Astrocyte of the spinal cord (primary cell): ENCODE measurements at regions not wholly inside any gene's neighbourhood (a gene's known extent, or its start where the extent isn't known, plus 50 kb on each side); places are given as distances from the start of the nearest gene placed in this dataset.

Source experiments
- DNase-seq: peaks from one replicate; pipeline ENCODE4 v3.0.0; 2011; ENCODE audit warnings: low read depth, low spot score
- H3K4me3 ChIP-seq: 2 replicates; pipeline ENCODE4 v1.5.1; 2011; ENCODE audit warnings: low read depth, mild to moderate bottlenecking, low read length, moderate library complexity
- CTCF ChIP-seq: IDR thresholded peaks from 2 replicates; pipeline ENCODE4 v1.5.1; 2012; ENCODE audit warnings: low read depth, mild to moderate bottlenecking, low read length, inconsistent platforms
- in situ Hi-C: cut with HindIII; loops from 2 replicates; pipeline ENCODE4 v1.10.0; 2017; ENCODE audit warnings: low sequenced_read_pairs

DNA sequence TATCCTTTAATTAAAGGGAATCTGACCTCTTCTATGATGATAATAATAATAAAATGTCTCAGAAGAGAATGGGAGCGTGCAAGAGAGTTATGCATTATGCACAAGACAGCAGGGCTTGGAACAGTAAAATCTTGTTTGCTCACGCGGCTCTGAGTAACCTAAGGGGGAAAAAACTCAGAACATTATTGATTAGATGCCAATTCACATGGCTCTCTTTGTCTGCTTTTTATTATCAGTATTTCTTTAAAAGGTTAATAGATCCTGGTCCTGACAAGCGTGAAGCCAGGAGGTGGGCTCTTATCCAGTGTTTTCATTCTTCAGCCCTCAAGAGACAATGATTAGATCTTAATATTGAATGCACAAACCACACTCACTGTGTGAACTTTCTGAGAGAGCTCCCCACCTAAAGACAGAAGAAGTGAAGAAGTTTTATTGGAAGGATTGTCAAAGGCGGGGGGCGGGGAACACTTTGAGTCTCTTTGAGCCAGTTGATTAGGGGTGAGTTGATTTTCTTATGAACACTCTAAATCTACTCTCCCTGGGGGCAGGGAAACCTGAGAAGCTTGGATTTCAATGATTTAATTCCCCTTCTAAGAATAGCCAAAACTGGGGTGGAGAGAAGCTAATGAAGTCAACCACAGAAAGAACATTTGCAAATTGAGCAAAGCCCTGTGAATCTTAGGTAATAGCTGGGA lies 127.5 kb upstream of the CTAGE1 start:
- H3K4me3 ChIP-seq: no peak overlapping the region
- in situ Hi-C loops: no loop called here
- DNase-seq: no peak
- no peak for TF ChIP-seq CTCF

DNA sequence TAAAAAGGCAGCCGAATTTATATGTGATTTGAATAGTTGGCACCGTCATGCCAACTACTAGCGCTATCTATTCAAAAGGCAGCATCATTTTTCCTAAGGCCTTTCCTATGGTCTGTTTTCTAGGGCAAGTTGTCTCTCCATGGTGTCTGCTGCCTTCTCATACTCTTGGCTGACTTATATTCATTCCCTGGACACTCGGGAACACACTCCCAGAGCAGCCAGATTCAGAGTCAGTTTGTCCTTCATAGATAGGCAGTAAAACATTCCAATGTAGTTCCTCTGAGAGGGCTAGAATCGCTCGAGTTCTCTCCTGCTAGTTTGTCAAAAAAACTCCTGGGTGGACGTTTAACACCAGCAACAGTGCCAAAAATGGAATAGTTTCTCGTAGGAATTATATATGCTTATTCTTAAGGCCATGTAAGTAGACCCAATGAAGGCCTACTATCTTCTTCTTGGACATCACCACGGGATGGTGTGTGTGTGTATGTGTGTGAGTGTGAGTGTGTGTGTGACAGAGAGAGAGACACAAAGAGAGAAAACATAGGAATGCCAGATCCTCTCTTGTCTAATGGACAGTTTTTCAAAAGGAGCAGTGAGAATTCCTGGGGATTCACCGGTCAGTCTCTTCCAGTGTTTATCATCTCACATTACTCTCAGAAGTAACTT lies 129.3 kb upstream of the CTAGE1 start:
- TF ChIP-seq CTCF: no peak
- no peak for DNase-seq
- in situ Hi-C loops: no loop called here
- H3K4me3 ChIP-seq: no peak overlapping the region

DNA sequence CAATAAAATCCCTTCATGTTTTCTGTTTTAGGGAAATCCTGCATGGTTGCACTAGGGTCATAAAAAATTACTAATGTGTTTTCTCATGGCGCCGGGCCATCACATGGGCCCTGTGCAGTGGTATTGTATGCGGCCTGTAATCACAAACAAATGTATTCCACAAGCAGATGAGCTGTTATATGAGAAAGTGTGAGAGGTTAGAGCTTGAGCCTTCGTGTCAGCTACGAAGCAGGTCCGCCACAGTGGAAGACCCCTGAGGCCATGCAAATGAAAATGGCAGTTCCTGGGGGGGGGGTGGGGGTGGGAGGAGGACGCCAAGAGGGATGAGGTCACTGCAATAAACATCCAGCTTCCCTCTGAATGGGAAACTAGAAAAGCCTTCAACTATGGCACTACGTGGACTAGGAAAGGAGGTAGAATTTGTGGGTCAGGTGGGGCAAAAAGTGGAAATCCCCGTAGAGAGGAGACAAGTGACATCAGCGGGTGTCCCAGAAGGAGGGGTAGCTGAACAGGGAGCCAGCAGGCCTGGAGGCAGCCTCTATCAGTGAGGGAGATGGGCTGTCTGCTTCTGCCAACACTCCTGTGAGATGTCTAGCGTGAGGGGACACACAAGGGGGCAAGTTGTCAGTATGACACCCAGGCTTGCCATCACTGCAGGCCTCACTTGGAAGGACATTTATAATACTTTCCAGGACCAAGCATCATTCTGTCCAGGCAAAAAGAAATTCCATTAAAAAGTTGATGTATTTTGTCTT lies 130.3 kb upstream of the CTAGE1 start:
- in situ Hi-C loops: no loop called here

GRCh38 chr18:22549260-22549937 lies 131.7 kb upstream of the CTAGE1 start:
- no peak for DNase-seq
- TF ChIP-seq CTCF: no peak
- in situ Hi-C loops: no loop called here
- H3K4me3 ChIP-seq: no peak overlapping the region

More for the DNA sequence above, 130.3 kb upstream of the CTAGE1 start:
- no peak for TF ChIP-seq CTCF
- no peak for DNase-seq
- no peak overlapping the region for H3K4me3 ChIP-seq

DNA sequence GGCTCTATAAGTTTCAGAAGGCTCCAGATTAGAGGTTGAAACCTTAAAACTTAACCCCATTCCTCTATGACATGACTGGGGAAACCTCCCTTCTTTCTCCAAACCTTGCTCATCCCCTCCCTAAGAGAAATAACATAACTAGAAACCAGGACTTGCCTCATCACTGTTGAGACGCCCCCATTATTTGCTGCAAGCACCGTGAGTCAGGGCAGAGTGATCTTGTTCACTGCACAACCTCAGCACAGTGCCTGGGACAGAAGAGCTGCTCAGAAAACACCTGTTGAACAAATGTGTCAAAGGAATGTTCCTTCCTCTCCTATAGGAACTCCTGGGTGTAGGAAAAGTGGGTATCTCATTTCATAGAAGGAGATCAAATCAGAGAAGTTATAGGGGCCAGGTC lies 132.7 kb upstream of the CTAGE1 start:
- DNase-seq: no peak
- in situ Hi-C loops: no loop called here
- H3K4me3 ChIP-seq: no peak overlapping the region
- no peak for TF ChIP-seq CTCF

DNA sequence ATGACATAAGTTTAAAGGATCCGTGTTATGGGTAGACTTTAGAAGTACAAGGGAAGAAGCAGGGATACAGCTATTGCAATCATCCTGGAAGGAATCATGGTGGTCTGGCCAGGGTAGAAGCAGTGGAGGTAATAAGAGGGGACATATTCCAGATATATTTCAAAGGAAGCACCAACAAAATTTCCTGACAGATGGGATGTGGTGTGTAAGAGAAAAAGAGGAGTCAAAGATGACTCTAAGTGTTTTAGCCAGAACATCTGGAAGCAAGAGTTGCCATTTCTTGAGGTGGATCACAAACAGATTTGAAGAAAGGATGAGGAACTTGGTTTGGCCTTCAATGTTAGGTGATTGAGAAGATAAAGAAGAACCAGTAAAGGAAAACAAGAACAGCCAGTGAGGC lies 133.1 kb upstream of the CTAGE1 start:
- in situ Hi-C loops: no loop called here

More for the DNA sequence above, 133.1 kb upstream of the CTAGE1 start:
- no peak for TF ChIP-seq CTCF
- H3K4me3 ChIP-seq: no peak overlapping the region
- no peak for DNase-seq
